Immature natural killer cell (primary cell): ENCODE measurements at regions not wholly inside any gene's neighbourhood (a gene's known extent, or its start where the extent isn't known, plus 50 kb on each side); places are given as distances from the start of the nearest gene placed in this dataset.
"Not testable (repeated sequence)": the region's sequence is repeated elsewhere in the genome, so short reads cannot be mapped to it uniquely, and the experiment has no call there.

Source experiments
- DNase-seq, 3 donors: peaks; one replicate each; pipeline ENCODE4 v3.0.0; 2022; ENCODE audit warnings: mixed read lengths in 1 of 3
- H3K27ac Mint-ChIP-seq, 6 donors: one replicate each; pipeline ENCODE4 v1.8.0; 2020; ENCODE audit warnings: mixed read lengths in 6 of 6, mild to moderate bottlenecking in 5 of 6, inconsistent platforms in 4 of 6, moderate library complexity in 3 of 6
- H3K27me3 Mint-ChIP-seq, 3 donors: one replicate each; pipeline ENCODE4 v1.8.0; 2020 to 2021; ENCODE audit warnings: low read depth in 3 of 3, mild to moderate bottlenecking in 3 of 3, mixed read lengths in 3 of 3, moderate library complexity in 3 of 3, inconsistent platforms in 1 of 3
- H3K36me3 Mint-ChIP-seq, 3 donors: one replicate each; pipeline ENCODE4 v1.8.0; 2020; ENCODE audit warnings: mixed read lengths in 3 of 3, inconsistent platforms in 2 of 3, mild to moderate bottlenecking in 2 of 3
- H3K4me1 Mint-ChIP-seq, 2 donors: one replicate each; pipeline ENCODE4 v1.8.0; 2020; ENCODE audit warnings: inconsistent platforms in 2 of 2, mild to moderate bottlenecking in 2 of 2, mixed read lengths in 2 of 2, moderate library complexity in 1 of 2
- H3K4me3 Mint-ChIP-seq, 5 donors: one replicate each; pipeline ENCODE4 v1.8.0; 2020; ENCODE audit warnings: mild to moderate bottlenecking in 5 of 5, mixed read lengths in 5 of 5, inconsistent platforms in 3 of 5, moderate library complexity in 3 of 5
- H3K9me3 Mint-ChIP-seq, 6 donors: one replicate each; pipeline ENCODE4 v1.8.0; 2020; ENCODE audit warnings: mild to moderate bottlenecking in 6 of 6, mixed read lengths in 6 of 6, inconsistent platforms in 4 of 6, moderate library complexity in 3 of 6

GRCh38 chr5:108696951-108697715 lies 50.6 kb upstream of the FER start:
- Mint-ChIP-seq H3K9me3 (peaks cover 0 to 1% (median 0%) of the 10 kb centered on the region in 6 donors), H3K36me3 (no peaks in the 10 kb centered on the region), H3K4me1 (no peaks in the 10 kb centered on the region), H3K4me3 (no peak overlapping the region), H3K27me3 (peaks cover 0 to 2% (median 0%) of the 10 kb centered on the region in 3 donors), H3K27ac (peak overlapping the region in 1 of 6 donors; percentile 22)
- DNase-seq = no peak

- Mint-ChIP-seq H3K4me1 (no peaks in the 10 kb centered on the region), H3K27ac (no peak overlapping the region), H3K36me3 (no peaks in the 10 kb centered on the region), H3K4me3 (no peak overlapping the region), H3K27me3 (peaks cover 0 to 2% (median 0%) of the 10 kb centered on the region in 3 donors), H3K9me3 (peaks cover 0 to 1% (median 0%) of the 10 kb centered on the region in 6 donors)
- no peak for DNase-seq
Measured at GRCh38 chr5:108696407-108696806, 51.3 kb upstream of the FER start.

GRCh38 chr5:108688485-108688884 lies 59.2 kb upstream of the FER start:
- DNase-seq = no peak
- Mint-ChIP-seq H3K36me3 (no peaks in the 10 kb centered on the region), H3K4me3 (no peak overlapping the region), H3K9me3 (no peaks in the 10 kb centered on the region), H3K27ac (no peak overlapping the region), H3K27me3 (peaks cover 0 to 2% (median 0%) of the 10 kb centered on the region in 3 donors), H3K4me1 (peaks cover 0 to 2% of the 10 kb centered on the region in 2 donors)

- Mint-ChIP-seq H3K27ac (no peak overlapping the region), H3K27me3 (peaks cover 0 to 2% (median 0%) of the 10 kb centered on the region in 3 donors), H3K4me3 (no peak overlapping the region), H3K36me3 (no peaks in the 10 kb centered on the region), H3K4me1 (peaks cover 0 to 2% of the 10 kb centered on the region in 2 donors), H3K9me3 (no peaks in the 10 kb centered on the region)
- DNase-seq = no peak
Measured at GRCh38 chr5:108687595-108688200, 60.0 kb upstream of the FER start.

GRCh38 chr5:108686676-108687075 lies 61.0 kb upstream of the FER start:
- no peak for DNase-seq
- Mint-ChIP-seq H3K4me1 (peaks cover 0 to 2% of the 10 kb centered on the region in 2 donors), H3K4me3 (no peak overlapping the region), H3K9me3 (no peaks in the 10 kb centered on the region), H3K27ac (no peak overlapping the region), H3K27me3 (peaks cover 0 to 2% (median 0%) of the 10 kb centered on the region in 3 donors), H3K36me3 (no peaks in the 10 kb centered on the region)

GRCh38 chr5:108685448-108686216 lies 62.1 kb upstream of the FER start:
- H3K9me3 Mint-ChIP-seq, H3K4me1 Mint-ChIP-seq, H3K27ac Mint-ChIP-seq, H3K4me3 Mint-ChIP-seq, H3K27me3 Mint-ChIP-seq, H3K36me3 Mint-ChIP-seq, DNase-seq: not testable (repeated sequence)

GRCh38 chr5:108681079-108681921 lies 66.4 kb upstream of the FER start:
- no peaks in the 10 kb centered on the region for H3K36me3 Mint-ChIP-seq
- H3K9me3 Mint-ChIP-seq = no peaks in the 10 kb centered on the region
- no peaks in the 10 kb centered on the region for H3K4me1 Mint-ChIP-seq
- no peak overlapping the region for H3K4me3 Mint-ChIP-seq
- peak; percentile 24 to 44 (median 43) for DNase-seq
- H3K27ac Mint-ChIP-seq = no peak overlapping the region
- peaks cover 0 to 2% (median under 1%) of the 10 kb centered on the region in 3 donors for H3K27me3 Mint-ChIP-seq

- peaks cover 0 to 7% (median 0%) of the 10 kb centered on the region in 3 donors for H3K27me3 Mint-ChIP-seq
- no peaks in the 10 kb centered on the region for H3K9me3 Mint-ChIP-seq
Measured at GRCh38 chr5:108678091-108678490, 69.6 kb upstream of the FER start.

GRCh38 chr5:108675736-108676135 lies 72.0 kb upstream of the FER start:
- Mint-ChIP-seq H3K27ac (no peak overlapping the region), H3K4me3 (no peak overlapping the region), H3K27me3 (peaks cover 0 to 11% (median 0%) of the 10 kb centered on the region in 3 donors), H3K4me1 (no peaks in the 10 kb centered on the region), H3K9me3 (no peaks in the 10 kb centered on the region), H3K36me3 (no peaks in the 10 kb centered on the region)
- DNase-seq = no peak

More at GRCh38 chr5:108678091-108678490, 69.6 kb upstream of the FER start:
- H3K4me3 Mint-ChIP-seq = no peak overlapping the region
- no peaks in the 10 kb centered on the region for H3K36me3 Mint-ChIP-seq
- DNase-seq = no peak
- H3K27ac Mint-ChIP-seq = no peak overlapping the region
- no peaks in the 10 kb centered on the region for H3K4me1 Mint-ChIP-seq

- Mint-ChIP-seq H3K9me3 (no peaks in the 10 kb centered on the region), H3K27me3 (peaks cover 0 to 13% (median 3%) of the 10 kb centered on the region in 3 donors), H3K27ac (no peak overlapping the region), H3K36me3 (no peaks in the 10 kb centered on the region), H3K4me1 (no peaks in the 10 kb centered on the region), H3K4me3 (no peak overlapping the region)
- DNase-seq = no peak
Measured at GRCh38 chr5:108672639-108673038, 75.1 kb upstream of the FER start.

- Mint-ChIP-seq H3K36me3 (no peaks in the 10 kb centered on the region), H3K4me1 (no peaks in the 10 kb centered on the region), H3K9me3 (no peaks in the 10 kb centered on the region), H3K27ac (no peak overlapping the region), H3K27me3 (peaks cover 0 to 13% (median 3%) of the 10 kb centered on the region in 3 donors), H3K4me3 (no peak overlapping the region)
- no peak for DNase-seq
Measured at GRCh38 chr5:108670591-108671289, 77.0 kb upstream of the FER start.

- DNase-seq = no peak
- Mint-ChIP-seq H3K4me3 (no peak overlapping the region), H3K4me1 (no peaks in the 10 kb centered on the region), H3K9me3 (no peaks in the 10 kb centered on the region), H3K27me3 (peaks cover 0 to 10% (median 3%) of the 10 kb centered on the region in 3 donors), H3K36me3 (no peaks in the 10 kb centered on the region), H3K27ac (no peak overlapping the region)
Measured at GRCh38 chr5:108669462-108669861, 78.2 kb upstream of the FER start.
